ENCODE measurements at regions not wholly inside any gene's neighbourhood (a gene's known extent, or its start where the extent isn't known, plus 50 kb on each side); places are given as distances from the start of the nearest gene placed in this dataset.

GRCh38 chr20:22403632-22404361, 180.6 kb downstream of the FOXA2 start:
- Histone ChIP-seq H3K9me3 (ENCODE audit: control insufficient read depth in 2 of 3, insufficient read depth in 1 of 3, low read length in 3 of 3) (no peaks in the 10 kb centered on the region), H3K4me3 (ENCODE audit: low read length in 3 of 3) (peak overlapping the region; percentile 34 to 68 (median 38)), H3K4me1 (ENCODE audit: control insufficient read depth in 2 of 3, insufficient read depth in 2 of 3, low read depth in 1 of 3, low read length in 3 of 3) (peaks cover 0 to 8% (median 5%) of the 10 kb centered on the region in 3 donors), H3K27me3 (ENCODE audit: control insufficient read depth, insufficient read depth, low read length) (no peaks in the 10 kb centered on the region), H3K9ac (ENCODE audit: low read length in 3 of 3) (no peak overlapping the region), H3K27ac (ENCODE audit: low read depth in 2 of 2, low read length in 2 of 2) (no peak overlapping the region), H3K36me3 (ENCODE audit: control insufficient read depth in 2 of 3, insufficient read depth in 3 of 3, low read length in 3 of 3) (no peaks in the 10 kb centered on the region)
- intact Hi-C loops (cut with DNase I) = no loop called here
- DNase-seq = peak in 2 of 5 donors; percentile 40 to 59
- TF ChIP-seq CTCF (IDR thresholded peaks at IDR 0.05; ENCODE audit: borderline replicate concordance, extremely low read depth, insufficient read depth) = no peak
- FAIRE-seq = no peak

DNA sequence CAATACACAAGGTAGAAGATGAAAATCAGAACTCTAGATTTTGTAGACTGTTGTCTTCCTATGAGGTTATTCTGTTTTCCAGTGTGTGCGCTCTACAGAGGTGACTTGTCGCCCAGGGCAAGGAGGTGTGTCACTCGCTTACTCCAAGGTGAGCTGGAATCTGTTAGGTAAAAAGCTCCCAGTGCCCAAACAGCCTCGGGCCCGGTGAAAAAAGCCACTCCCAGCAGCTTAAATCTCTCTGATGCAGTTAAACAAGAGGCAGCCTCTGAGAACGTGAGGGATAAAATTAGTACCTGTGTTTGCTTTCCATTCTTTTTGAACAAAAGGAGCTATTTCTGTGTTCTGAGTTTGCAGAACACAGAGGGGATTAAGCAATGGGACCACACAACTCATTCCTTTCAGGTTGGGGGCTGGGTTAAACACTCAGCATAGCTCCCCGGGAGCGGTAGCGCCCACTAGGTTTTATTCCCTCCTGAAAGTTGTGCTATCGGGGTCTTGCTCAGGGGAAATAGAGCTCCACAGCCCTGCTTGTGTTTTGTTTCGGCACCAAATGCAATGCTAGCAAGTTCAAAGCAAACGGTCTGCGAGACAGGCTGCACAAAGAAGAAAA, 181.2 kb downstream of the FOXA2 start:
- DNase-seq = peak in 2 of 5 donors; percentile 13 to 35
- intact Hi-C loops (cut with DNase I) = no loop called here
- FAIRE-seq = no peak
- Histone ChIP-seq H3K27ac (ENCODE audit: low read depth in 2 of 2, low read length in 2 of 2) (no peak overlapping the region), H3K27me3 (ENCODE audit: control insufficient read depth, insufficient read depth, low read length) (no peaks in the 10 kb centered on the region), H3K9ac (ENCODE audit: low read length in 3 of 3) (no peak overlapping the region), H3K4me3 (ENCODE audit: low read length in 3 of 3) (peak overlapping the region; percentile 34 to 68 (median 38)), H3K36me3 (ENCODE audit: control insufficient read depth in 2 of 3, insufficient read depth in 3 of 3, low read length in 3 of 3) (no peaks in the 10 kb centered on the region), H3K9me3 (ENCODE audit: control insufficient read depth in 2 of 3, insufficient read depth in 1 of 3, low read length in 3 of 3) (no peaks in the 10 kb centered on the region), H3K4me1 (ENCODE audit: control insufficient read depth in 2 of 3, insufficient read depth in 2 of 3, low read depth in 1 of 3, low read length in 3 of 3) (peaks cover 0 to 8% (median 5%) of the 10 kb centered on the region in 3 donors)
- TF ChIP-seq CTCF (IDR thresholded peaks at IDR 0.05; ENCODE audit: borderline replicate concordance, extremely low read depth, insufficient read depth) = no peak

GRCh38 chr20:22402550-22402949, 181.8 kb downstream of the FOXA2 start:
- H3K27ac ChIP-seq (ENCODE audit: low read depth in 2 of 2, low read length in 2 of 2) = no peak overlapping the region
- no peak overlapping the region for H3K9ac ChIP-seq (ENCODE audit: low read length in 3 of 3)
- no peak for TF ChIP-seq CTCF (IDR thresholded peaks at IDR 0.05; ENCODE audit: borderline replicate concordance, extremely low read depth, insufficient read depth)
- H3K4me1 ChIP-seq (ENCODE audit: control insufficient read depth in 2 of 3, insufficient read depth in 2 of 3, low read depth in 1 of 3, low read length in 3 of 3) = peaks cover 0 to 8% (median 5%) of the 10 kb centered on the region in 3 donors
- H3K27me3 ChIP-seq (ENCODE audit: control insufficient read depth, insufficient read depth, low read length) = no peaks in the 10 kb centered on the region
- no peaks in the 10 kb centered on the region for H3K36me3 ChIP-seq (ENCODE audit: control insufficient read depth in 2 of 3, insufficient read depth in 3 of 3, low read length in 3 of 3)
- DNase-seq (peak in 1 of 5 donors; percentile 10), FAIRE-seq (no peak)
- no peak overlapping the region for H3K4me3 ChIP-seq (ENCODE audit: low read length in 3 of 3)
- intact Hi-C loops (cut with DNase I) = no loop called here
- H3K9me3 ChIP-seq (ENCODE audit: control insufficient read depth in 2 of 3, insufficient read depth in 1 of 3, low read length in 3 of 3) = no peaks in the 10 kb centered on the region
